ENCODE measurements at regions not wholly inside any gene's neighbourhood (a gene's known extent, or its start where the extent isn't known, plus 50 kb on each side); places are given as distances from the start of the nearest gene placed in this dataset.
"Not testable (repeated sequence)": the region's sequence is repeated elsewhere in the genome, so short reads cannot be mapped to it uniquely, and the experiment has no call there.

DNA sequence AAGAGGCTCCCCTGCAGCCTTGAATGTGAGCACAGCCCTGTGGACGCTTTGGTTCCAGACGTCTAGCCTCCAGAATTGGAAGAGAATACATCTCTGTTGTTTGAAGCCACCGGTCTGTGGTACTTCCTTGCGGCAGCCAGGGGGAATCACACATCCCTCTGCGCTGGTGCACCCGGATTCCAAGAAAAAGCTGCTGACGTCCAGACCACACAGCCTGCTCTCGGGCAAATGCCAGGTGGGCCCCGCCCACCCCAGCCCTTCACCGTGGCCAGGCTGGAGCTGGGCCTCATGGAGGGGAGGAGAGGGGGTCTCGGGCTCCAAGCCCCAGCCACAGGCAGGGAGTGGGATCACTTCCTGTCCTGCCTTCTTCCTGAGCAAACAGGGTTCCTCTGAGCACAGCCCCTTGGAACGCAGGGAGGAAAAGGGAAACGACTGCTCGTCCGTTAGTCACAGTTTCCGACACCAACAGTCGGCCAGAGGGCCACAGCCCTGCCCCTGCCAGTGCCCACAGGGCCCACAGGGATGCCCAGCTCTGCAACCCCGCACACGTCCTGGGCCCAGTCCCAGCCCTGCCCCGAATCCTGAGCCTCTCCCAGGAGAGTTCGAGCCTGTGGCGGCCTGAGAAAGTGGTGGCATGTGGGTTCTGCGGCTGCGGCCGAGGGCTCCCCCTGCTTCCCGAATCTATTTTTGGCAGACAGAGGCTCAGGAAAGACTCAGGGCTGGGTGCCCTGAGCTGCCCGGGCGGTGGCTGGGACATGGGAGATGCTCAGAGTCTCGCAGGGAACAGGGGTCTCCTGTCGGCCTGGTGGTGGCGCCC lies 85.3 kb downstream of the RFLNA start:
- no peak for DNase-seq

GRCh38 chr12:124379379-124379937 lies 84.6 kb downstream of the RFLNA start:
- DNase-seq: no peak

DNA sequence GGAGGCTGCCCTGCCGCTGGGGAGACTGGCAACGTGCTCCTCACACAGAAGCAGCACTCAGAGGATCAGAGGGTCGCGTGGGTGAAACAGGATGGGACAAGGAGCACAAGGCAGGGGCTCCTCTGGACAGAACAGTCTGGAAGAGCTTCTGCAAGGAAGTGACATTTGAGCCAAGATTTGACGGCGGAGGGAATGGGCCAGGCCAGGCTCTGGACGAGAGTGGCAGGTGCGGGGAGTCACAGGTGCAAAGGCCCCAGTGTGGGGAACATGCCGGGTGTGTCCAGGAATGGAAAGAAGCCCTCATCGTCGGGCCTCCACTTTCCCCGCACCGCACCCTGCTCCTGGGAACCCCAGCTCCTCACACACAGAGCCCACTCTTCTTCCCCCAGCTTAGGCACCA lies 84.0 kb downstream of the RFLNA start:
- no peak for DNase-seq

GRCh38 chr12:124377981-124378509 lies 83.2 kb downstream of the RFLNA start:
- no peak for DNase-seq

- no peak for DNase-seq
These were observed 81.5 kb downstream of the RFLNA start for GRCh38 chr12:124376435-124376834.

DNA sequence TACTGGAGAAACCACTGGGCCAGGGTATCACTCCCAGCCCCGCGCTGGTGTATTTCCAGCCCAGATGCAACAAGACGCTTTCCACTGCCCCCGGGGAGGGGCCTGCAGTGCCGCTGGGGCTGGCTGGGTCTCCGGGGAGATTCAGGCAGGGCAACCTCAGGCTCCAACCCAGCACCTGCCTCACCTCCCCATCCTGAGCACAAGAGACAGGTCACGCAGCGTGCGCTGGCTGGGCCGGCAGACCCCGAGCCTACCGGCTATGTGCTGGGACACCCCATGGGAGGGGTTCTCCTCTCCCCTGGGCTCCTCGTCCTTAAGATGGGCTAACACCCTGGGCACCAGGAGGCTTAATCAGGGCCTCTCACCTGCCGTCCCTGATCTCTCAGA lies 80.9 kb downstream of the RFLNA start:
- no peak for DNase-seq

DNA sequence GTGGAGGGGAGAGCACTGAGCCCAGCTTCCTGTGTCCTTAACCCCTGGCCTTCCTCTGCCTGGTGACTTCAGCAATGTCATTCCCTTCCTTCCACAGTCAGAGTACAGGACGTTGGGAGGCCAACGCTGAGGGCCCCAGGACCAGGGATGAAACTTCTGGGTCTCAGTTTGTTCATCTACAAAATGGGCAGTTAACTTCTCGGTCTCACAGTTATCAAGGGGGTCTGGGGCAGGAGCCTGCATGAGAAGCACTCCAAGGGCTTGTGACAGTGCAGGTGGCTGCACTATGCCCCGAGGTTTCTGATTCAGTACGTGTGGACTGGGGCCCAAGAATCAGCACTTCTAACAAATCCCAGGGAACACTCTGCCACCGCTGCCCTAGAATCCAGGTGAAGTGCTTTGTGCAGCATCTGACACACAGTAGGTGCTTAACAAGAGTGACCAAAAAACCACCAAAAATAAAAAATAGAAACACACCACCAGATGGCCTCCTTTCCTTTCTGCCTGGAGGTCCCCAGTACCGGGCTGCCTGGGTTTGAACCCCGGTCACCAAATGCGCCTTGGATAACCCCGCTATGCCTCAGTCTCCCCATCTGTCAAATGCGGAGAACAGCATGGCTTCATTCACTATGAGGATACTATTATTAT lies 80.4 kb downstream of the RFLNA start:
- no peak for DNase-seq

DNA sequence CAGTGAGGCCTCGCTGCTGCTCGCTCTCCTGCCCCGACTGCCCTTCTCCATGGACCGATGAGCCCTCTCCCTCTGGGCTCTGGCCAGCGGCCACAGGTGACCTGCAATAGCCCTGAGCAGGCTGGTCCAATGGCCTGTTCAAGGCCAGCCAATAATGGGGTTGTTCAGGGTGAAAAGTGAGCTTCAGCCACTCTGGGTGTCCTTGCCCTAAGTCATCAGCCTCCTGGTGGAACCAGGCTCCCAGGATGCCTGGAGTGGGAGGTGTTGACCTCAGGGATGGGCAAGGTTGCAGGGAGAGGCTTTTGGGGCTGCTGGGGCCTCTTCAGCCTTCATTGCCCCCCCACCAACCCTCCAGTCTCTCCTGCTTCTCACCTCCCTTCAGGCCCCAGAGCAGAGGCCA lies 79.7 kb downstream of the RFLNA start:
- DNase-seq: no peak

- DNase-seq: no peak
These were observed 79.3 kb downstream of the RFLNA start for GRCh38 chr12:124374147-124374546.

DNA sequence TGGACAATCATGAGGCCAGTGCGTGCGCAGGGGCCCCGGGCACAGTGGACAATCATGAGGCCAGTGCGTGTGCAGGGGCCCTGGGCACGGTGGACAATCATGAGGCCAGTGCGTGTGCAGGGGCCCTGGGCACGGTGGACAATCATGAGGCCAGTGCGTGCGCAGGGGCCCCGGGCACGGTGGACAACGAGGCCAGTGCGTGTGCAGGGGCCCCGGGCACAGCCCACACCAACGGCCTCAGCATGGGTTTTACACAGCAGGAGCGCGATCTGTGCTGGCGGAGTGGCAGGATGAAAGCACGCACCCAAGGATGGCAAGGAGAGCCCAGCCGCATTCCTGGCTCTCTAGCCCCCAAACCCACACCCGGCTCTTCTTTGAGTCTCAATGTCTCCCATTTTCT lies 78.8 kb downstream of the RFLNA start:
- not testable (repeated sequence) for DNase-seq

DNA sequence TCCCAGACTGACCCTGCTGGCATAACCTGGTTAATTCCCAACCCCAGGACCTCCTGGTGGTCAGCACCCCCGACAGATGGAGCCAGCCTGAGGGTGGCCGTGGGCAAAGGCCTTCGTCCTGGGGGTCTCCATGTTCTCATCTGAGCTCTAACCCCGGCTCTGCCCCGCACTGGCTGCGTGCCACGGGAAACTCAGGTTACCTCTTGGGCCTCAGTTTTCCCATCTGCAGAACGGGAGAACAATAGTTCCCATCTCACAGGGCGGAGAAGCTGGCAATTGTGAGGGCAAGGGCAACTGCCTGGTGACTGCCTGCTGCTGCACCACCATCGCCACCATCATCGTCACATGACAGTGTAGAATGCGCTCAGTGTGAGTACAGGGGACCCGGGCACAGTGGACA lies 77.9 kb downstream of the RFLNA start:
- DNase-seq: no peak

- no peak for DNase-seq
These were observed 77.2 kb downstream of the RFLNA start for GRCh38 chr12:124371970-124372555.

DNA sequence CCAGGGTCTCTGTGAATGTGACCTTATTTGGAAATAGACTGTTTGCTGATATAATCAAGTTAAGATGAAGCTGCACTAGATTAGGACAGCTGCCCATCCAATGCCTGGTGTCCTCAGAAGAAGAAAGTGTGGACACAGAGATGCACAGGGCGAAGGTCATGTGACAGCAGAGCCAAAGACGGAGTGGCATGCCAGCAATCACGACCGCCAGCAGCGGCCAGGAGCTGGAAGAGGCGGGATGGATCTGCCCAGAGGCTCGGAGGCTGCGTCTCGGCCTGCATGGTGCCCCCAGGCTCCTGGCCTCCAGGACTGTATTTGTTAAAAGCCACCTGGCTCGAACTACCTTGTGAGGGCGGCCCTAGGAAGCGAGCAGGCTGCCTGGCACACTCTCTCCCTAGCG lies 76.5 kb downstream of the RFLNA start:
- DNase-seq: no peak

DNA sequence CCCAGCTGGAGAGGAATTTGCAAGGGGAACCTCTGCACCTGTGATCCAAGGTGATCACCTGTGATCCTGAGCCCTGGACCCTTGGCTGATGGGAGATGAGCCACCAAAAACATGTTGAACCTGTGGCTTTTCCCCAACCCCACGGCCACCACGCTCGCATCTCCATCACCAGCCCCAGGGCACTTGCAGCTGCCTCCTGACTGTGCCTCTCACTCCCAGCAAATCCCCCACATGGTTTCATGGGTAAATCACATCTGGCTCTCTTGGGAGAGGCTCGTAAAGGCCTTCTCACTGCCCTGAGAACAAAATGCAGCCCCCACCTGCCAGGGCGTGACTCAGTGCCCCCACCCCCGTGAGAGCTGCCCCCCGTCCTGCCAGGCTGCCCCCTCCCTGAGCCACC lies 76.0 kb downstream of the RFLNA start:
- DNase-seq: no peak

DNA sequence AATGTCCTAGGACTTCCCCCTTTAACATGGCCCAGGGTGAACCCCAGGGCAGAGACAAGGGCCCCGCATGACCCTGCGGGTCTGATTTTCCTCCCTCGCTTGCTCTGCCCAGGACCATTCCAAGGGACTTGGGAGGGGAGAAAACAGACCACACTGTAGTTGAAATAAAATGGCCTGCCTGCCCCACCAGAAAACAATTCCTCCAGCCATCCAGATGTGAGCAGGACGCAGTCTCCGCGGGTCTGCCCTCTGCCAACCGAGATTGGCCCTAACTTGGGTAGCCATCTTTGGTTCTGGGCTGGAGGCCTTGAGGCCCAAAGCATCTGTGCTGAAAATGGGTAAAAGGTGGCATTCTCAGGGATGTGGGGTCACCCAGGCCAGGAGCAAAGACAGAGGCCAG lies 75.5 kb downstream of the RFLNA start:
- DNase-seq: no peak

GRCh38 chr12:124369827-124370378 lies 75.0 kb downstream of the RFLNA start:
- no peak for DNase-seq

DNA sequence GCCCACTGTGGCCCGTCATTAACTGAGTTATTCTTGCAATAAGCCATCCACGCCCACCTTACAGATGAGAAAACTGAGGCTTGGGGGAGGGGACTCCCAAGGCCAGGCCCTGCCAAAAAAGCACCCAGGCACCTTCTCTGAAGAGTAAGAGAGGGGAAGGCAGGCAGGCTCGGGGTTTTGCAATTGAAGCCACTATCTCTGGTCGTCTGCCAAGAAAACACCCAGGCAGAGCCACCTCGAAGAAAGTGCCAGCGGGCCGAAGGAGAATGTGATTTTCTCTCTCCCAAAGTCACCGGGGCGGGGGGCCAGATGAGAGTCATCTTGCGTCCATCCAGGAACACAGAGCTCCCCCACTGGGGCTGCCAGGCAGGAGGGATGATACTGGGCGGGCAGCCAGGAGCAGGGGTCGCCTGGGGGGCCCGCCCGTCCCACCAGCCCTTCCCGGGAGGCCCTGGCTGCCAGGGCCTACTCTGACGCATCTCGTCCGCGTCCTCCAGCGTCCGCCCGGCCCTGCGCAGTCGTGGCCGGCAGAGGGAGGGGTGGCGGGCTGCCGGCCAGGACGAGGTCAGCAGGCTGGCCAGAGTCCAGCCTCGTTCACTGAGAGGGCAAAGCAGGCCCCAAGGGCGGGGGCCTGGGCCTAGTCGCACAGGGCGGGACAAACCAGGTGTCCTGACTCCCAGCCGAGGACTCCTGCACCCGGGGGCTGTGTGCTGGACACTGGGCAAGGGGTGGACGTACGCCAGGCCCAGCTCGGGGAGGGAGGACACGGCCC lies 74.3 kb downstream of the RFLNA start:
- no peak for DNase-seq

DNA sequence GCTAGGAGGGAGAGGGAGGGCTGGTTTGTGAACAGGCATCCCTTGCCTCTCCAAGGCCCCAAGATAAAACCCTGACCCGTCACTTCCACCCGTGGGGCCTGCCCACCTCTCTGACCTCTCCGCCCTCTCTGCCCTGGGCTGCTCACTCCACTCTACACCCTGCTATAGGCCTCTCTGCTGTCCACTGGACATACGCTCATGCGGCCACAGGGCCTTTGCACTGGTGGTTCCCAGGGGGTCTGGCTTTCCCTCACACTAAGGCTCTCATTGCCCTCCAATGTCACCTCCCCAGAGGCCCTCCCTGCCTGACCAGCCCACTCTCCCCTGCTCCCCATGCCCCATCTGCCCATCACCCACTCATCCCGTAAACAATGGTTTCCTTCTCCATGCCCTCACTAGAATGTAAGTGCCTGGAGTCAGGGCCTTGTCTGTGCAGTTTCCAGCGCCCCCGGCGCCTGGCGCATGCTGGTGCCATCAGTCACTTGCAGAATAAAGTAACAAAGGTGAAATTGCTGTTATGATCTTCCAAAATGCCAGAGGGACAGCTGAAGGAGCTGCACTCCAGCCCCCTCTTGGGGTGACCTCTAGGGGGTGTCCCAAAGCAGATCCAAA lies 73.6 kb downstream of the RFLNA start:
- no peak for DNase-seq

- DNase-seq: no peak
These were observed 71.0 kb downstream of the RFLNA start for GRCh38 chr12:124365726-124366430.
